GM21381 (cell line): ENCODE measurements at regions not wholly inside any gene's neighbourhood (a gene's known extent, or its start where the extent isn't known, plus 50 kb on each side); places are given as distances from the start of the nearest gene placed in this dataset.

Experiments
- ATAC-seq: cut with Tn5 transposase; IDR thresholded peaks from one replicate; pipeline ENCODE4 v1.9.1; 2021; ENCODE audit warnings: mild to moderate bottlenecking, moderate library complexity; ENCODE audit not compliant: unreplicated experiment

DNA sequence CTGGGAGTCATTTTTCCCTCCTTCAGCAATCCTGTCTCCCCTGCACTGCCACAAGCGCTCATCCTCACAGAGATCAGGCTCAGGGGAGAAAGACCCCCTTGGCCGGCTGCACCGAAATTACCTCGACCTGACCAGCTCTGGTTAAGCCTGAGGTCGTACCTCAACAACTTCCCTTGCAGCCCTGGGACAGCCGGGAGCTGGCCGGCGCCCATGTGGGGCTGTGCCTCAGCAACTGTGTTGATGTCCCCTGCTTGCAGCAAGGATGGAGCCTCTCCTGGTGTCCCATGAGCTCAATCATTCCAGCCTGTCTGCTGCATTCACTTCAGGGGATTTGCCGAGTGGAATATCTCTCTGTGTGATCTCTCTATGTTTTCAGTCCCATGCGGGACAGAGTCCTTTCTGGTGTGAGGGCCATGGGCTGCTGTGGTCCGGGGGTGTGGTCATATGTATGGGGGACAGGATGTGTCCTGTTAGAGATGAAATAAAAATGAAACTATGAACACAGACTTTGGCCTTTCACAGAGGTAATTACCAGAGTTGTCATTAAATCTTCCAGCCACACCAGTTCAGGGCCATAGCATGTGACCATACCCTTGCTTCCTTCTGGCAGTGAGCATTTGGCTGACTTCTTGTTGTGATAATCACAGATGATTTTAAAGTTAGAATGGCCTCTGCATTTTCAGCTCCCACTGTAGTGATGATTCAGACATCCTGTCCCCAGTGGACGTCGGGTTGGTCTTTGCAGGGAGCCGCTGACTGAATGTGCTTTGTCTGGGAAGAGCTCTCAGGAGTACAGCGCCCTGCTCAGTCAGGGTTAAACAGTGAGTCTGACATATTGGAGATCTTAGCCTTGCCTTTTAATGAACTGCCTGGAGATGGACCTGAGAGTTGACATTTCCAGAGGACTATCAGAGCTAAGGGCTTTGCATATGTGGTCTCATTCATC is 405.9 kb downstream of the AACS start:
- ATAC-seq, result no peak

GRCh38 chr12:125473501-125473900 is 408.3 kb downstream of the AACS start:
- no peak for ATAC-seq

GRCh38 chr12:125487336-125487735 is 422.1 kb downstream of the AACS start:
- no peak for ATAC-seq

DNA sequence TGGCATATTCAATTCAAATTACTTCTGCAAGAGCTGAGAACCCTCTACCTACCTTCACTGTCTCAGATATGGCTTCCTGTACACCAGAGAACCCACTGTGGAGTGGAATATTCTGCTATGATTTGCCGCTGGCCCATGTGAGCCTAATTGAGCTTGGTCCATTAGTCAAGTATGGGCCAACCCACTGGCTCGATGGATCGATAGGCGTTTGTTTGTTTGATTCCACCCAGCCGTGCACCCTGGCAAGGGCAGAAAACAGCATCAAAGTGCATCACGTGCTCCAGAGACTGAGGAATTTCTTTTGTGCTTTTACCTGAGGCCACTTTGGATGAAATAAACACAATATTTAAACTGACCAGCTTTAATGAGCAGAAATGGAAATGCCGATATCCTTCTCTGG is 426.3 kb downstream of the AACS start:
- ATAC-seq, result no peak

- ATAC-seq, result no peak
Observed at GRCh38 chr12:125492354-125493270, 427.4 kb downstream of the AACS start.

DNA sequence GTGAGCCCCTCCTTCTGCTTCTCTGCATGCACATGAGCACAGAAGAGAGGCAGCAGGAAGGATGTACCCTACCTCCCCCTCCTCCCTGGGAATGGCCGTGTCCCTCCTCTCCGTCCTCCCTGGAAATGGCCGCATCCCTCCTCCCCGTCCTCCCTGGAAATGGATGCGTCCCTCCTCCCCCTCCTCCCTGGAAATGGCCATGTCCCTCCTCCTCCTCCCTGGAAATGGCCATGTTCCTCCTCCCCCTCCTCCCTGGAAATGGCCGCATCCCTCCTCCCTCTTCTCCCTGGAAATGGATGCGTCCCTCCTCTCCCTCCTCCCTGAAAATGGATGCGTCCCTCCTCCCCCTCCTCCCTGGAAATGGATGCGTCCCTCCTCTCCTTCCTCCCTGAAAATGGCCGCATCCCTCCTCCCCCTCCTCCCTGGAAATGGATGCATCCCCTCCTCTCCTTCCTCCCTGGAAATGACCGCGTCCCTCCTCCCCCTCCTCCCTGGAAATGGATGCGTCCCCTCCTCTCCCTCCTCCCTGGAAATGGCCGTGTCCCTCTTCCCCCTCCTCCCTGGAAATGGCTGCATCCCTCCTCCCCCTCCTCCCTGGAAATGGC is 428.6 kb downstream of the AACS start:
- ATAC-seq, result no peak

DNA sequence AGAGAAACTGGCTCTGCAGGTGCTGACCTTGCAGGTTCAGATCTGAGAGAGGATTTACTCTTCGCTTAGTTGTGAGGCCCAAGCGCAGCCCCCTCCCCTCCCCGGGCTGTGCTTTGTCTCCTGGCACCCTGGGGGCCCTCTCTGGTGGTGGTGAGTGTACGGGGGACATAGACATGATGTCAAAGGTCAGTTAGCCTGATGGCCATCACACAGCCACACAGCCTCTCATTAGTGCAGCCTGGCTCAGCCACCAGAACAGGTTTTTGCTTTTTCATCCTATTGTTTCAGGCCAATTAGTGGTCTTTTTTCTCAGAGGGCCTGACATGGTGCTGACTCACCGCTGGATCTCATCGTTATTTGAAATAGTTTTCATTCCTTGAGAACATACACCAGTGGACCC is 437.9 kb downstream of the AACS start:
- ATAC-seq, result no peak

DNA sequence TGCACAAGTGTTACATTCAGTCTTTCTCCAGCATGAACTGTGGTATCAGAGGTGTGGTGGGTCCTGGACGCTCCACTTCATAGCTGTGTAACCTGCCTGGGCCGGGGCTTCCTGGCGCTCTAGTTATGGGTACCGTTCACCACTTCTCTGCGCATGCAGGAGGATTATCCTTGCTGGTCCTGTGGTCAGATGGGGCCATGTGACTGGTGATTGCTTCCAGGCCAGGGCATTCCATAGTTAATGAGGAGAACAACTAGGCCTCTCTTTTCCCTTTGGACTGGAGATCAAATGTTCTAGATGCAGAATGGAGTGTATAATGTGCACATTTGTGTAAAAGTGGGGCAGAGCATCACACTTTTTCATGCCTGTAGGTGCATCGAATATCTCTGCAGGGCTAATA is 444.0 kb downstream of the AACS start:
- no peak for ATAC-seq

- no peak for ATAC-seq
Observed at GRCh38 chr12:125512541-125513298, 447.5 kb downstream of the AACS start.

DNA sequence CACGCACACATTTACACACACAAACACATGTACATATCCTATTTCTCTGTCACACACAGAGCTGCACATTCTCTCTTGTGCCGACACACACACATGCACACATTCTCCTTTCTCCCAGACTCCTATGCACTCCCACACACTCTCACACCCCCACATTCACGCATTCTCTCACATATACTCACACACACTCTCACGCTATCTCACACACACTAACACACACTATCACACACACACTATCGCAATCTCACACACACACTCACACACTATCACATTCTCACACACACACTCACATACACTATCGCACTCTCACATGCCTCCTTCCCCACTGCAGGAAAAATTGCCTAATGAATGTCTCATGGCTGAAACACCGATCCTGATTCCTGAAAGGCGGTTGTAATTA is 450.7 kb downstream of the AACS start:
- no peak for ATAC-seq

- ATAC-seq, result no peak
Observed at GRCh38 chr12:125518074-125518473, 452.8 kb downstream of the AACS start.

DNA sequence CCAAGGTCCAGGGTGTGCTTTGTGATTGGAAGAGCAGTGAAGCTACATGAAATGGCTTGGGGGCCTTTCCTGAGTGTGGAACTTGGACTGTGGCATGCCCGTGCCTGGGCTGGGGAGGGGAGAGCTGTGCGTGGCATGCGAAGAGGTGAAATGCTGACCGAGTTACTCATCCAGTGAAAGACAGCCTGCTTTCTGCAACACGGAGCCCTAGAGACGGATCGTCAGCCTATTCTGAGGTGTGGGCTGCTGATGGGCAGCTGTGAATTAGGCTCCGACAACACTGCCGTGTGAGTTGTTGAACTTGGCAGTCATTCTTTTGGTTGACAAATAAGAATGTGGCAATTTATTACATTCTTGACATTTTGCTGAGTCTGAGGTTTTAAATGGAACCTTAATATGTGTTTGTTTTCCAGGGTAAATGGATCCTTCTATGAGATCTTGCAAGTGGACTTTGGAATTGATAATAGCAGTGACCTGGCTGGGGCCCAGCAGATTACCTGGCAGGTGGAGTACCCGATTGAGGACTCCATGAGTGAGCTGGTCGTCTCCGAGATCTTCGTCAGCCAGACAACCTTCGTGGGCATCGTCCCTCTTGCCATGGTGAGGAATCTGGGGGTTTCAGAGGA is 453.9 kb downstream of the AACS start:
- no peak for ATAC-seq

- no peak for ATAC-seq
Observed at GRCh38 chr12:125525879-125526278, 460.6 kb downstream of the AACS start.

DNA sequence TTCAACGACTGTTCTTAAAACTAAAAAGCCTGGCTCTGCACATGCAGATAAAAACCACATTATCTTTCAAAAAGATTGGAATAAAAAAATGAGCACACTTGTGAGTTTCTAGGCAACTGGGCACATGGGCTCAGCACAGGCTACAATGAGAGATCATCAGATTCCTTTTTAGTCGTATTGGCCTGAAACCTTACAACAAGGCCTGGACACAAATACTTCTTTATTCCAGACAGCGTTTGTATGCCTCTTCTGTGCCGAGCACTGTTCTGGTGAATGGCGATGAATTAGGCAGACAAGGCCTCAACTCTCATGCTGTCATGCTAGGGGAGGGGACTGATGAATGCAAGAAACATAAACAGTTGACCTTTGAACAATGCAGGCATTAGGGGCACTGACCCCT is 463.0 kb downstream of the AACS start:
- ATAC-seq, result no peak

GRCh38 chr12:125530201-125530600 is 465.0 kb downstream of the AACS start:
- no peak for ATAC-seq

- no peak for ATAC-seq
Observed at GRCh38 chr12:125530876-125531275, 465.6 kb downstream of the AACS start.

DNA sequence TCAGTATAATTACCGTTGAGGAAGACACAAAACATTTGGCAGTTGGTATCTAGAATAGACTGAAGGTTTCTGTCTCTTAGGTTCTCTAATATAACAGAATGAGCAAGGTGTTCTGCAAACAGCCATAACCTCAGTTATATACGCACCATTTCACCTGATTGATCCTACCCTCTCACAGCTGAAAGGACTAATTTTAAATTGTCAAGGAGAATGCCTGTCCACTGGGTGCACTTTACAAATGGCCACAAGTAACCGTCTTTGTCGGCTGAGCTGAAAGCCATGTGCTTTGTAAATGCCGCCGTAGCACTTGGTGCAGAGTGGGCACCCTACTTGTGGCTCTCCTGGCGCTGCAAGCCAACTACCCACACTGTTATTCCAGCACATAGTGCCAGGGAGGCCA is 466.3 kb downstream of the AACS start:
- ATAC-seq, result no peak

GRCh38 chr12:125533434-125534029 is 468.3 kb downstream of the AACS start:
- ATAC-seq, result peak; percentile 58

DNA sequence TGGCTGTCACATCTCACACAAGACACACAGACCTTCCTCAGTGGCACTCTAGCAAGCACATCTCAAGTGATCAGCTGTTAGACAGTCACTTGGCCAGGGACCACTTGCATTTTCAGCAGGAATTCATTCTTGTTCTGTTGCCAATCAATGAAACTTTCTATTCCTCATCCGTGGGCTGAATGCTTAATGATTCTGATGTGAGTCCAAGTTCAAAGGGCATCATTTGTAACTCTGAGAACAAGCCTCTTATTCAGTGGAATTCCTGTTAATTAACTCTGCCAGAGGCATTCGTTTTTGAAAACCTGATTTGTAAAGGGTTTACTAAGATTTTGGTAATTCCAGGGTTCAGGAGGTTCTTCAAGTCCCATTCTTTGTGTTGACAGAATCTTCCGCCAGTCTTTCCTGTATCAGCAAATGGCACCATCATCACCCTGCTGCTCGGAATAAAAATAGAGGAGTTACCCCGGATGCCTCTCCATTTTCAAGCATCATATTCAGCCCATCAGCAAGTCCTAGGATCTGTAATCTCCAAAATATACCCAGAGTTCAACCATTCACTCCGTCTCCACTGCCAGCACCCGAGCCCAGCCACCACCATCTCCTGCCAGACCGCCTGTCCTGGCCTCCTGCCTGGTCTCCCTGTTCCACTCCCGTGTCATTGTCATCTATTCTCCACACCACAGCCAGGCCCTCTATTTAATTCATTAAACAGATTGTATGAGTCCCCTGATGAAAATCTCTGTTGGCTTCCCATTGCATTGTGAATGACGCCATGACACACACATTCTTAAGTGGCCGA is 473.4 kb downstream of the AACS start:
- ATAC-seq, result no peak
